ENCODE measurements at regions not wholly inside any gene's neighbourhood (a gene's known extent, or its start where the extent isn't known, plus 50 kb on each side); places are given as distances from the start of the nearest gene placed in this dataset.

DNA sequence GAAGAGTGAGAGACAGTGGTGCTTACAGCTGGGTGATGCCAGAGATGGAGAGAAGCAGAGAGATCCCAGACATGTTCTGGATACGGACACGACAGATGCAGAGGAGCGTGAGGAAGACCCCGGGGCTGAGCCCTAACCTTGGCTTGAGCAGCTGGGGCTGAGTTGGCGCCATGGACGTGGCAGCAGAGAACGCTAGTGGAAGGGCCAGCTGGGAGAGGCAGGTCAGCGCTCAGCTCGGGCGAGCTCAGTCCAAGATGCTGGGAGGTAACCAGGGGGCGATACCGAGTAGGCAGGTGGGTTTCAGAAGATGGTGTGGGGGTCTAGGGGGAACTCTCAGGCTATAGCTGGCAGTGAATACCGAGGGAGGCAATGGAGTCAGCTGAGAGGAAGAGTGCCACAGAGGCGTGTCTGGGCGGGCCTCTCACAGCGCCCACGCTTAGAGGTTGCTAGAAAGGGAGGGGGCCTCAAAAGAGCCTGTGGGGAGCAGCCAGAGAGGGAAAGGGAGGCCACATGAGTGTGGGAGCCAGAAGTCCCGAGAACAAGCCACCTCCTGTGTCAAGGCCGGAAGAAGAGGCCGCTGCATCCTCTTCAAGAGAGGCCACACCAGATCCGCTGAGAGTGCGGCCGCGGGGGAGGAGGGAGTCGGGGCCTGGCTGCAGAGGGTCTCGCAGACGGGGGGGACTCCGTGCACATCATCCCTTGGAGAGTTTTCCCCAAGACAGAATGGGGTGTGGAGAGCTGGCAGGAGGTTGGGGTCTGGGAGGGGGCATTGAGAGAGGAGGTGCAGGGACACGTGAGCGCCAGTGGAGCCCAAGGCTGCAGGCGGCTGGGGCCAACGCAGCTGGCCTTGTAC lies 57.0 kb upstream of the DIO3 start:
- TF ChIP-seq, protein P1, sequence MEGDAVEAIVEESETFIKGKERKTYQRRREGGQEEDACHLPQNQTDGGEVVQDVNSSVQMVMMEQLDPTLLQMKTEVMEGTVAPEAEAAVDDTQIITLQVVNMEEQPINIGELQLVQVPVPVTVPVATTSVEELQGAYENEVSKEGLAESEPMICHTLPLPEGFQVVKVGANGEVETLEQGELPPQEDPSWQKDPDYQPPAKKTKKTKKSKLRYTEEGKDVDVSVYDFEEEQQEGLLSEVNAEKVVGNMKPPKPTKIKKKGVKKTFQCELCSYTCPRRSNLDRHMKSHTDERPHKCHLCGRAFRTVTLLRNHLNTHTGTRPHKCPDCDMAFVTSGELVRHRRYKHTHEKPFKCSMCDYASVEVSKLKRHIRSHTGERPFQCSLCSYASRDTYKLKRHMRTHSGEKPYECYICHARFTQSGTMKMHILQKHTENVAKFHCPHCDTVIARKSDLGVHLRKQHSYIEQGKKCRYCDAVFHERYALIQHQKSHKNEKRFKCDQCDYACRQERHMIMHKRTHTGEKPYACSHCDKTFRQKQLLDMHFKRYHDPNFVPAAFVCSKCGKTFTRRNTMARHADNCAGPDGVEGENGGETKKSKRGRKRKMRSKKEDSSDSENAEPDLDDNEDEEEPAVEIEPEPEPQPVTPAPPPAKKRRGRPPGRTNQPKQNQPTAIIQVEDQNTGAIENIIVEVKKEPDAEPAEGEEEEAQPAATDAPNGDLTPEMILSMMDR (conservative IDR thresholded peaks at IDR 0.05; ENCODE audit: low read depth, low read length): no peak
- no peak for TF ChIP-seq BHLHE40 (IDR thresholded peaks at IDR 0.05; ENCODE audit: low read depth, low read length)
- no peak for TF ChIP-seq POLR2A (IDR thresholded peaks at IDR 0.05; ENCODE audit: low read depth, low read length)
- no peak for TF ChIP-seq RAD21 (IDR thresholded peaks at IDR 0.05; ENCODE audit: low read length)
- no peak for TF ChIP-seq MXI1 (IDR thresholded peaks at IDR 0.05; ENCODE audit: borderline replicate concordance, low read depth, low read length)
- TF ChIP-seq CEBPB (IDR thresholded peaks at IDR 0.05; ENCODE audit: low read depth, low read length): no peak
